MM.1S (cell line): ENCODE measurements at regions not wholly inside any gene's neighbourhood (a gene's known extent, or its start where the extent isn't known, plus 50 kb on each side); places are given as distances from the start of the nearest gene placed in this dataset.

Experiments
- CTCF ChIP-seq: fragments of 300-600 bp; sonication (generic); IDR thresholded peaks from 2 replicates; pipeline ENCODE4 v1.5.1; 2016; ENCODE audit warnings: antibody characterized with exemption, low read length, mixed read lengths
- EZH2 ChIP-seq: fragments of 300-600 bp; sonication (generic); optimal IDR thresholded peaks from 2 replicates; pipeline ENCODE3; 2017; ENCODE audit warnings: low read depth, mild to moderate bottlenecking, antibody characterized with exemption, low read length, mixed read lengths
- EZH2phosphoT487 ChIP-seq: fragments of 300-600 bp; sonication (generic); IDR thresholded peaks from 2 replicates; pipeline ENCODE4 v1.6.1; 2018; ENCODE audit warnings: antibody characterized with exemption, low read length

GRCh38 chr18:61975526-61976326 is 82.9 kb upstream of the RNF152 start:
- TF ChIP-seq CTCF (no peak), EZH2phosphoT487 (no peak), EZH2 (no peak)
